ENCODE measurements at regions not wholly inside any gene's neighbourhood (a gene's known extent, or its start where the extent isn't known, plus 50 kb on each side); places are given as distances from the start of the nearest gene placed in this dataset.
"Not testable (repeated sequence)": the region's sequence is repeated elsewhere in the genome, so short reads cannot be mapped to it uniquely, and the experiment has no call there.

DNA sequence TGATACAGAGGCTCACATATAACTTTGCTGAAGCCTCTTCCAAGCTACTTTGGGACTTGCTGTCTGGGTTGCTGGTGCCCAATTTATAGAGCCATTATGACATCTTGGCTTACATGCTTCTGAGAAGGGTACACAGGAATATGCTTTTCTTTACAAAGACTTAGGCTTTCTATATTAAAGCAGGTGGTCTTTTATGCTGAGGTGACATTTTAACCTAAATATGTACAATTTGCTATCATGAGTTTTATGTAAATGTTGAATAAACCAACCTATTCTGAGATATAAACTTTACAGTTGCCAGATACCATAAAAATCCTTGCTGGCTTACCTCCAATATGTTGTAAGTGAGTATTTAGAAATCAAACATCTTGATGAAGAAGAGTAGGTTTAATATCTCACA is 509.2 kb upstream of the CHD1 start:
- no peak for DNase-seq (ENCODE audit: low read depth)

- not testable (repeated sequence) for DNase-seq (ENCODE audit: low read depth)
These were observed 494.6 kb upstream of the CHD1 start for GRCh38 chr5:99423396-99423795.

- not testable (repeated sequence) for DNase-seq (ENCODE audit: low read depth)
These were observed 489.8 kb upstream of the CHD1 start for GRCh38 chr5:99418640-99419039.

DNA sequence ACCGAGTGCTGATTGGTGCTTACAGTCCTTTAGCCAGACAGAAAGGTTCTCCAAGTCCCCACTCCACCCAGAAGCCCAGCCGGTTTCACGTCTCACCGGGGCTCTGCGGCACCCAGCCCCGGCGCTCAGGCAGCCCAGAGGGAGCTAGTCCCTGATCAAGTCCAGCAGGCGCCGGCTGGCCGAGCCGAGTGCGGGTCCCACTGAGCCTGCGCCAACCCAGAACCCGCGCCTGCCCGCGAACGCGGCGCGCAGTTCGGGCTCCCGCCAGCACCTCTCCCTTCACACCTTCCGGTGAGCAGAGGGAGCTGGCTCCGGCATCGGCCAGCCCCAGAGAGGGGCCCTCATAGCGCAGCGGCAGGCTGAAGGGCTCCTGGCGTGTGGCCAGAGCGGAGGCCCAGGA is 481.6 kb upstream of the CHD1 start:
- not testable (repeated sequence) for DNase-seq (ENCODE audit: low read depth)

DNA sequence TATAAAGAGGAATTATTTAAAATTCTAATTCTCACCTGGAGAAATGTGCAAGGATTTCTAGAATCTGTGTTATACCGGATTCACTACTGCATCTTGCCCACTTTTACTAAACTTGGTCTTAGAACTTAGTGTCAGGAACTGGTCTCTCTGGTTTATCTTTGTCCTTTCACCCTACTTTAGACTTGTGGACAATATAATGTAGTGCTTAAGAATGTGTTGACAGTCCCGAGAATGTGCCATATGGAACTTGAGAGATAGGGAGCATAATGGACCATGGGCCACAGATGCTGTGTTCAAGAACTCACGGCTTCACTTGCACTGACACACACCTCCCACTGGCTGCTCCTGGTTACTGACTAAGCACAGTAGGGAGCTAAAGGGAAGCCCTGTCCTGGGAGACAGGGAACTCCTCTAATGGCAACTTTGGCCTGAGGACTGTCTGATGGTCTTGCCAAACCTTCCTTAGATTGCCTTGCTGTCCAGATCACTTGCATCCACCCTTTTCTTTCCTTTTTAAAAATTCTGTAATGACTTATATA is 476.0 kb upstream of the CHD1 start:
- DNase-seq (ENCODE audit: low read depth), result not testable (repeated sequence)

DNA sequence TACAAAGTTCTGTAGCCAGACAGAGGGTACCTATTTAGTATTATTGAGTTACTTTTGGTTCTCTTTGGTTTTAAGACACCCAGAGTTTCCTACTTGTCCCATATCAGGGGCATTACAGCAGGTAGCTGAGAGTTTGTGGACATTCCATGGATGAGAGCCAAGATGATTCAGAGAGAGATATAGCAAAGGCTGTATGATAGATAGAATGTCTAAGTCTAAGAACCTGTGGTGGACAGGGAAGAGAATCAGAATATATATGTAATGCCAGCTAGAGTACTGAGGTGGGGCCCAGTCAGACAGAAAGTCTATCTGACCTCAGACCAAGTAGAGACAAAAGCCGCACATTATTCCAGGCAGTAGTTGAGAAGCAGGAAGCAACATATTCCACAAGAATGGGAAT is 471.8 kb upstream of the CHD1 start:
- not testable (repeated sequence) for DNase-seq (ENCODE audit: low read depth)

- no peak for DNase-seq (ENCODE audit: low read depth)
These were observed 470.2 kb upstream of the CHD1 start for GRCh38 chr5:99398976-99399375.

DNA sequence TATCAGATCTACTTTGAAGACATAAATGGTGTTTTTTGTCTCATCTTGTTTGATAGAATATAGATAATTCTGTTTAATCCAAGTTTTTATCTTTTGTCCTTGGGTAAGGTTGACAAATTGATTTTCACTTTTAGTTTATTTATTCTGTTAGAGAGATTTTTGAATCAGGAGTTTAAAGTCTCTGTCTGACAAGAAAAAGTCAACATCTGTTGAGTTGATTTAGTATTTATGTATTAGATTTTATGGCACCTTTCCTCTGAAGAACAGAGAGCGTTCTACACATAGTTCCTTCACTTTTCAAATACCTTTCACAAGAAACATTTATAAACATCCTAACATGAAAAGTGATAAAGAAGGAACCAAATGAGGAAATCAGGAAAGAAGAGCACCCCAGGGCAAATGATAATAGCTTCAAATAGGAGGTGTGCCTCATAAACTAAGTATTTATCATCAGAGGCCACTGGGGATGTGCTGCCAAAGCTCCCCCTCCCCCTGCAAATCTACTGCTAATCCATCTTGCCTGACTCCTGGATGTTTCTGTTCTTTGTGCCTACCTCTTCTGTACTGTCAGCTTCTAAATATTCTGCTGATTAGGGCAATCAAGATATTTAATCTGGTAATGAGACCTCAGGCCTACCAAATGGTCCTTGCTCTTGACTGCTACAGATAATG is 457.7 kb upstream of the CHD1 start:
- no peak for DNase-seq (ENCODE audit: low read depth)

GRCh38 chr5:99379187-99379586 is 450.4 kb upstream of the CHD1 start:
- DNase-seq (ENCODE audit: low read depth), result no peak

- no peak for DNase-seq (ENCODE audit: low read depth)
These were observed 449.6 kb upstream of the CHD1 start for GRCh38 chr5:99378443-99378842.

DNA sequence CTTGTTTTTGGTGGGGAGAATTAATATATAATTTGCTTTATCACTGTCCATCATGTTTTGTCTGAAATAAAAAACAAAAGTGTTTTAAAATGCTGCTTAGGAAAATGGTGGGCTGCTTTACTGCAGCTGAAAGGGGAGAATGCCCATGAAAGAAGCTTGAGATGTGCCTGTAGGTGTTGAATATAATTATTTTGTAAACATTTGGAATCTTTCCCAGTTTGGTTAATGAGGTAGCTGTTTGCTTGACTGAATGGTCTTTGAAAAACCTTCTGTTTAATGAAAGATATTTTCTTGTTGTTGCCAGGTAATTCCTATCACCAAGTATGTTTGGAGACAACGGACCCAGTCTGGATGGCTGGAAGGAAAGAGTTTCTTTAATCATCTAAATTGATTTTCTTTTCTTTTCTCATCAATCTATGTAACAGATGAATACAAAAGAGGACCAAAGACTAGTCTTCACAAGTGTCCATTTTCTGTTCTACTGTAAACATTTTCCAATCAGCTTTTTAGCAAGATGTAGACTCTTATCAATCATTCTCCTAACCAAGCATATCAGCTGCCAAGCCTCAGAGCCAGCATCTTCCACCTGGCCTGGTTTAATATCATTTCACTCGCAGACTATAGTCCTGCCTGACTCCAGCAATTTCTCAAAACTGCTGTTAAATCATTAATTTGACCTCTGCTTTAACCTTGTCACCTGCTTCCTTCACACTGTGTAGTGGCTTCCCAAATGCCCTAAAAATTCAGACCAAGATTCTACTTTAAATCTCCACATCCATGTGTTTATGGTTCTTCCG is 441.2 kb upstream of the CHD1 start:
- no peak for DNase-seq (ENCODE audit: low read depth)

DNA sequence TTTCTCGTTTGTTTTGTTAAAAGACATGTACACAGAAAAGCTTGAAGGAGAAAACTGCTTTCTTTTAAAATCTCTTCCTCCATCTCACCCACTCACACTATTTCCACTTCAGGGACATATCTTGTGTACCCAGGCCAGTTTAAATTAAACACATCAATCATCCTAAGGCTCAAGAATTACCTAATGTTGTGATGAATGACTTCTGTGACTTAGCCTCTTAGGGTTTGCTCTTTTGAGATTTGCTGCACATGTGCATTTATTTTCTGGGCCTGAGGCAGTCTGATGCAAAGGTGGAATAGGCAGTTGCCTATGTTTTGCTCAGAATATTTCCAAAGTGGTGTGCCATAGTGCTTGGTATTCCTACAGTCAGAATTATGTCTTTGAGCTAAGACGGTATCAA is 439.9 kb upstream of the CHD1 start:
- no peak for DNase-seq (ENCODE audit: low read depth)

GRCh38 chr5:99355881-99356280 is 427.1 kb upstream of the CHD1 start:
- DNase-seq (ENCODE audit: low read depth), result no peak

- no peak for DNase-seq (ENCODE audit: low read depth)
These were observed 421.0 kb upstream of the CHD1 start for GRCh38 chr5:99349787-99350186.

DNA sequence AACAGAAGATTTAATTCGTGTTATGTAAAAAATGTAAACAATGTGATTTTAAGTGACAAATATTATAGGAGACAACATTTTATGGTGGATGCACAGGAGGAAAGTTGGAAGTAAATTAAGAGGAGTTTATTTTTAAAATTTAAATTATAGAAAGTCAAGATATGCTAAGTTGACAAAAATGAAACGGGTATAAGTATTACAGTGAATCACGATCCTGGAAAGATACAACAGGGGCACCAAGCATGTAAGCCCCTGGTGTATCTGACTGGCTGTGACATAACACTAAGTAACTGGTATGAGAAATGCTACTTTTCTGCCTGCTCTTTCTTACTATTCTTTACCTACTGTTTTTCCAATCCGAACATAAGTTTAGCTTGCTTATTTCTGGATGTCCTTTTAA is 419.8 kb upstream of the CHD1 start:
- DNase-seq (ENCODE audit: low read depth), result no peak

- not testable (repeated sequence) for DNase-seq (ENCODE audit: low read depth)
These were observed 411.0 kb upstream of the CHD1 start for GRCh38 chr5:99339758-99340157.

DNA sequence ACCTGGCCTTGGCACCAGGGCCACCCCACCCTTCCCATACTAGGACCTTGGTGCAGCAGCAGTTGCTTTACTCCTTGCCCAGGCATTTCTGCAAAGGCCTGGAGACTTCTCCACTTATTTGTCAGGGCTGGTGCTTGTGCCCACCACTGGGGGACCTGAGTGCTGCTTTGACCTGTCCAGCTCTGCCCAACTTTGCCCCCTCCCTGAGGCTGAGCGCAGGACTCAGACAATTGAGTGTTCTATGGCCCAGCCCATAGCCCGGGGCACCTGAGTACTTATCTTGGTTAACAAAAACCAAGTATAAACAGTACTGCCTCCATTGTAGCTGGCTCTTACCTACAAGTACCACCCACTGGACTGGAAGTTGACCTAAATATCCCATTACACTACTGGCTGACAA is 406.1 kb upstream of the CHD1 start:
- no peak for DNase-seq (ENCODE audit: low read depth)

GRCh38 chr5:99331061-99331460 is 402.3 kb upstream of the CHD1 start:
- DNase-seq (ENCODE audit: low read depth), result no peak

DNA sequence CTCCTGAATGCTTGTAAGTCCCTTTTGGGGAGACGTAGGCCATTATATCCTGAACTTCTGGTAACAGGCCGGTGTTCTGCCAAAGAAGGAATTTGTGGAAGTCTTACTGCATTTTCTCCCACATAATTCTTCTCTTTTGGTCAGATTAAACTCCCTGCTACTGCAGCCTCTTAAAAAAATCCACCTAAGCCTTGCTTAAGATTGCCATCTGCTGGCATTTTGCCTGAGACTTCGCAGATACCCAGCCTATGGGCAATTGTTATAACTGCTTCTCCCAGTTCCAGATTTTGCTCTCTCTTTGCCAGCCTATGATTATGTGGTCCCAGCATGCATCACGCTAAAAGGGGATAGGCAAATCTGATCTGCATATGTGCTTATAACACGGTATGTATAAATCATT is 391.6 kb upstream of the CHD1 start:
- DNase-seq (ENCODE audit: low read depth), result no peak

GRCh38 chr5:99317136-99317535 is 388.3 kb upstream of the CHD1 start:
- DNase-seq (ENCODE audit: low read depth), result no peak

DNA sequence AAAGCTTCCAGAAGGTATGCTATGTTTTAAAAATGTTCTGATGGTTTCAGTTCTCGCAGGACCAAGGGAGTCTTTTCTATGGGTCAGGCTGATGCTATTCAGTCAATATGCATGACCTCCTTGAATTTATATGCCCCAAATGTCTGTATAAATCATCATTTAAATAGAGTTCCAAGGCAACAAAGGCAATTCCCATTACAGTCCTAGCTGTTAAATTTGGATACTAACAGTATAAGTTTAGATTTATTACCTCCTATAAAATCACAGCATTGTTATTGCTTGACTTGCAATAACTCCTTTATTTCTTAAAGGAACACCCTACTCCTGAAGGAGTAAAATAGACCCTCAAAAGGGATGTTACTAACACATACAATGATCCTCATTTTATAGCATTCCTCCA is 387.7 kb upstream of the CHD1 start:
- DNase-seq (ENCODE audit: low read depth), result no peak

DNA sequence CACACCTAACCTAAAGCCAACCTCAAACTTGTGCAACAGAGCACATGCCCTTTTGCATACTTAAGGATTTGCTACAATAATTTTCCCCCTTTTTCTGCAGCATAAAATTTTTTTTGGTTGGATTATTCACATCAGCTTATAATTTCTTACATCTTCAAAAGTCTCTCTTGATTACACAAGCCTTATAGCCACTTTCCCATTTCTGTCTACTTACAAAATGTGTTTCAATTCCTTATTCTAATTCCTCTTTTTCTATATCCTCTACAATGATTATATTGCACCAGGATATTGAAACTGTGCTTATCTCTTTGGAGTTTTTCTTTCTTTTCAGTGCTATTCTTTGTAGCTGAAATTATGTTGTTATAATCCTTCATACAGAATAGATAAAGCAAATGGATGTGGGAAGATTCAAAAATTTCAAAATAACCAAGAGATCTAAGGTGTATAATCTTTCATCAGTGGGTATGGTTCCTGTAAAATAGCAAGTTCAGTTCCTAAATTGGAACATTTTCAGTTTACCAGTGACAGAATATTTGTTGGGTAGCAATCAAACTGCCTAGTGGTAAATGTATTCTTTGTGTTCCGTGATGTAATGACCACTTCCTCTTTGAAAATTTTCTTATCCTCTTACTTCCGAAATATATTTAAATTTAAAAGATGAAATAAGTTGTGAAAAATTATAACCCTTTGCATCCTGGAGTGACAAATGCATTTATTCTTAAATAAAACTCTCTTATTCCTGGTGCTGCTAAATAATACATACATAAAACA is 386.8 kb upstream of the CHD1 start:
- no peak for DNase-seq (ENCODE audit: low read depth)

DNA sequence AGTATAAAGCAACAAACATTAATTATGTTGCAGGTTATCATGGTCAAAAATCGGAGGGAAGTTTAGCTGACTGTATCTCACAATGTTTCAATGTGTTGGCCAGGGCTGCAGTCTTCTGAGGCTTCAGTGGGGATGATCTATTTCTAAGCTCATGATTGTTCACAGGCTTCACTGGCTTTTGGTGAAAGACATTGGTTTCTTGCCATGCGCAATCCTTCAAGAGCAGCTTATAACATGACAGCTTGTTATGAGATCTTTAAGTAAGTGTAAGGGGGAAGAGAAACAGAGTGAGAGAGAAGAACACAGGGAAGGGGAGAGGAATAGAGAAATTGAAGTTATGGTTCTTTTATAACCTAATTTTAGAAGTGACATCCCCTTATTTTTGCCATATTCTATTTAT is 385.9 kb upstream of the CHD1 start:
- no peak for DNase-seq (ENCODE audit: low read depth)
